Nephron progenitor cell (in vitro differentiated cells): ENCODE measurements at regions not wholly inside any gene's neighbourhood (a gene's known extent, or its start where the extent isn't known, plus 50 kb on each side); places are given as distances from the start of the nearest gene placed in this dataset.

ENCODE experiments used
- DNase-seq: peaks from one replicate; pipeline ENCODE4 v3.0.0; 2021
- H3K27ac Mint-ChIP-seq: 2 replicates; pipeline ENCODE4 v1.8.0; 2021; ENCODE audit warnings: mild to moderate bottlenecking, moderate library complexity, mixed read lengths
- H3K27me3 Mint-ChIP-seq: 2 replicates; pipeline ENCODE4 v1.8.0; 2021; ENCODE audit warnings: mild to moderate bottlenecking, low read depth, mixed read lengths; ENCODE audit not compliant: poor library complexity
- H3K36me3 Mint-ChIP-seq: 2 replicates; pipeline ENCODE4 v1.8.0; 2021; ENCODE audit warnings: low read depth, mixed read lengths
- H3K4me1 Mint-ChIP-seq: 2 replicates; pipeline ENCODE4 v1.8.0; 2021; ENCODE audit warnings: mixed read lengths
- H3K4me3 Mint-ChIP-seq: 2 replicates; pipeline ENCODE4 v1.8.0; 2021; ENCODE audit warnings: mild to moderate bottlenecking, moderate library complexity, mixed read lengths
- H3K9me3 Mint-ChIP-seq: 2 replicates; pipeline ENCODE4 v1.8.0; 2021; ENCODE audit warnings: mild to moderate bottlenecking, moderate library complexity, mixed read lengths
- CTCF ChIP-seq: fragments of 200-600 bp; sonication (generic); IDR thresholded peaks from 2 replicates; pipeline ENCODE4 v1.5.0; 2021; ENCODE audit warnings: antibody characterized with exemption

- H3K9me3 Mint-ChIP-seq: no peaks in the 10 kb centered on the region
- no peak overlapping the region for H3K4me3 Mint-ChIP-seq
Observed at GRCh38 chr16:61228371-61228770, 807.9 kb downstream of the CDH8 start.

DNA sequence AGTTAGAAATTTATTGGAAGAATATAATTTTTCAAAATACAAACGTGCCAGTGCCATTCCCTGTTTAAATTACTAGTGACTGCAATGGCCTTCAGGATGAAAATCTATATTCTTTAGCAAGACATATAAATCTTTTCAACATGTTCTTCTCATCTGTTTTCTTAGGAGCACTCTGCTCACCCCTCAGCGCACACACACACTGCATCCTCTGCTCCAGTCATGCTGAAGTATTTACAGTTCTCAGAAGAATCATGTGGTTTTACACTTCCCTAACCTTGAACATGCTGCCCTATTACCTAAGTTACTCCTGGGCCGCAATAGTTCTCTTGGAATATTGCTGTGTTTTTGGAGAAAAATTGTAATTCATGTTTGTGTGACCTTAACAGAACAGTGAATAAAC is 820.6 kb downstream of the CDH8 start:
- no peak for TF ChIP-seq CTCF
- H3K4me3 Mint-ChIP-seq: no peak overlapping the region
- H3K36me3 Mint-ChIP-seq: no peaks in the 10 kb centered on the region
- no peak for DNase-seq
- H3K4me1 Mint-ChIP-seq: no peaks in the 10 kb centered on the region
- H3K27me3 Mint-ChIP-seq: no peaks in the 10 kb centered on the region
- no peak overlapping the region for H3K27ac Mint-ChIP-seq
- H3K9me3 Mint-ChIP-seq: no peaks in the 10 kb centered on the region

More at GRCh38 chr16:61228371-61228770, 807.9 kb downstream of the CDH8 start:
- DNase-seq: no peak
- H3K4me1 Mint-ChIP-seq: peaks cover 7% of the 10 kb centered on the region
- H3K27me3 Mint-ChIP-seq: no peaks in the 10 kb centered on the region
- no peak overlapping the region for H3K27ac Mint-ChIP-seq
- TF ChIP-seq CTCF: no peak
- H3K36me3 Mint-ChIP-seq: no peaks in the 10 kb centered on the region

DNA sequence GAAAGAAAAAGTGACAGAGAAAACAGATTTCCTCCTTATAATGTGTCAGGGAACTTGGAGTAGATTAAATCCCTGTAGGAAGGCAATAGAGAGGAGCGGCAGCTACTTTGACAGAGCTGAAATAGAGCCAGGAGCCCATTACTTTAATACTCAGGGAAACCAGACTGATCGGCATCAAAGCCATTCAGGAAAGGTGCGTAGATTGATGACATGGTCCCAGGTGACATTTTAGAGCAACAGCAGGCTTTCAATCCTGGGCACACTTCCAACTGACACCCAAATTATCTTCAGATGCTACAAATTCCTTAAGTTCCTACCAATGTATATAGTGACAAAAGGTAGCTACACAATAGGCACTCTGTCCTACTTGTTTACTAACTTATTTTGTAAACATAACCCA is 821.5 kb downstream of the CDH8 start:
- Mint-ChIP-seq H3K4me3 (no peak overlapping the region), H3K9me3 (no peaks in the 10 kb centered on the region), H3K27ac (no peak overlapping the region), H3K27me3 (no peaks in the 10 kb centered on the region), H3K36me3 (no peaks in the 10 kb centered on the region), H3K4me1 (no peaks in the 10 kb centered on the region)
- TF ChIP-seq CTCF: no peak
- DNase-seq: no peak

DNA sequence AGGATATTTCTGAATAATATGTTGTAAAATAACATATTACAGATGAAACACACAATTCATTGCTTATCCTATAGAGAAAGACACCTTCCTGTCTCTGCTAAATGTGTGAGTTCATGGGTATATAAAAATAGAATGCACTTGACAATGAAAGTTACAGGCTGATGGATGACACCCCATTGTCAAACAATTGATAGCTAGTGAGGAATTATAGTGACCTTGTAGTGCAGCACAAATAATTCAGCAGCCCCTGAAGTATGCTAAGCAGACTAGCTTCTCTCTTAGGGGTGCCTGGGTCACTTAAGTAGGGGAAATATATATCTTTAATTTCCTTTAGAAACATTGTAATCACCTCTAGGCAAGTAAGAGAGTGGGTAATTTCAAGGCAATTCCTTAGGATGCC is 826.2 kb downstream of the CDH8 start:
- Mint-ChIP-seq H3K27ac (no peak overlapping the region), H3K4me3 (no peak overlapping the region), H3K4me1 (peaks cover 5% of the 10 kb centered on the region), H3K27me3 (peaks cover 2% of the 10 kb centered on the region), H3K36me3 (no peaks in the 10 kb centered on the region), H3K9me3 (no peaks in the 10 kb centered on the region)
- no peak for DNase-seq
- no peak for TF ChIP-seq CTCF

DNA sequence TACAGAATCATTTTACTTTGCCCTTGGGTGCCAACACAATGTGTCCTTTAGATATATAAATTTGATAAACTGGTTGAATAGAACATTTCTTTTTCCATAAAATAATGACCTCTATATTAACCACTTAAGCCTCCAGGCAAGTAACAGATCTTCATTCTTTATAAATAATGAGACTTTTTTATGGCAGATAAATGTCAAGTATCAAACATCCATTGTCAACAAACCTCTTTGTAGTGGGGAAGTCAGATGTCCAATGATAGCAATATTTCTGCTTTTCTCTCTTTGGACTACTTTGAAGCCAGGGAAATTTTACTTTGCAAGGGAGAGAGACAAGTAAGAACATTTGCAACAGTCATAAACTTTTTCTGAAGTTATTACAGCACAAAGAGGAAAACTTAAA is 841.2 kb downstream of the CDH8 start:
- no peak for DNase-seq
- no peak for TF ChIP-seq CTCF
- H3K27me3 Mint-ChIP-seq: peaks cover 3% of the 10 kb centered on the region
- peaks cover 18% of the 10 kb centered on the region for H3K9me3 Mint-ChIP-seq
- H3K36me3 Mint-ChIP-seq: peaks cover 5% of the 10 kb centered on the region
- no peak overlapping the region for H3K4me3 Mint-ChIP-seq
- no peak overlapping the region for H3K27ac Mint-ChIP-seq
- H3K4me1 Mint-ChIP-seq: no peaks in the 10 kb centered on the region

- H3K4me1 Mint-ChIP-seq: no peaks in the 10 kb centered on the region
- H3K4me3 Mint-ChIP-seq: no peak overlapping the region
- peaks cover 5% of the 10 kb centered on the region for H3K36me3 Mint-ChIP-seq
- no peak overlapping the region for H3K27ac Mint-ChIP-seq
- TF ChIP-seq CTCF: no peak
- H3K9me3 Mint-ChIP-seq: peaks cover 15% of the 10 kb centered on the region
- DNase-seq: no peak
- H3K27me3 Mint-ChIP-seq: peaks cover 6% of the 10 kb centered on the region
Observed at GRCh38 chr16:61194573-61194972, 841.7 kb downstream of the CDH8 start.
